ENCODE measurements at regions not wholly inside any gene's neighbourhood (a gene's known extent, or its start where the extent isn't known, plus 50 kb on each side); places are given as distances from the start of the nearest gene placed in this dataset.

DNA sequence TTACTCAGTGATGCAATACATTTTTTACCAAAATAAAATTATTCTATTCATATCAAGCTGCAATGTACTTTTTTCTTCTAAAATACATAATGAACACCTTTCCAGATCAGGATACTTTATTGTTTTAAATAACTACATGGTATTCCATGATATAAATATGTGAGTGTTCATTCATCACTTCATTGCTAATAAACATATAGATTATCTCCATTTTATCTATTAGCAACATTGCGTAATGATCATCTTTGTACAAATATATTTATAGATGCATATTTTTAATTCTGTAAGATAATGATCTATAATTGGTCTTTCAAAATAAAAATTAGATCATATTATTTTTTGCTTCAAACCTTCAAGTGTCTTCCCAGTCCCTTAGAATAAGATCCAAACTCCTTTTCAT is 156.1 kb upstream of the HHIP start:
- Histone ChIP-seq H3K27ac (ENCODE audit: low read depth, low read length) (no peak overlapping the region), H4K20me1 (ENCODE audit: control insufficient read depth, insufficient read depth, low read depth, low read length) (no peaks in the 10 kb centered on the region), H3K4me2 (ENCODE audit: low read length) (no peak overlapping the region)

GRCh38 chr4:144494280-144494679 is 151.7 kb upstream of the HHIP start:
- no peaks in the 10 kb centered on the region for H4K20me1 ChIP-seq (ENCODE audit: control insufficient read depth, insufficient read depth, low read depth, low read length)
- H3K4me3 ChIP-seq (ENCODE audit: low read length) = no peak overlapping the region
- no peaks in the 10 kb centered on the region for H3K27me3 ChIP-seq (ENCODE audit: control insufficient read depth, low read length)
- TF ChIP-seq, protein P1, sequence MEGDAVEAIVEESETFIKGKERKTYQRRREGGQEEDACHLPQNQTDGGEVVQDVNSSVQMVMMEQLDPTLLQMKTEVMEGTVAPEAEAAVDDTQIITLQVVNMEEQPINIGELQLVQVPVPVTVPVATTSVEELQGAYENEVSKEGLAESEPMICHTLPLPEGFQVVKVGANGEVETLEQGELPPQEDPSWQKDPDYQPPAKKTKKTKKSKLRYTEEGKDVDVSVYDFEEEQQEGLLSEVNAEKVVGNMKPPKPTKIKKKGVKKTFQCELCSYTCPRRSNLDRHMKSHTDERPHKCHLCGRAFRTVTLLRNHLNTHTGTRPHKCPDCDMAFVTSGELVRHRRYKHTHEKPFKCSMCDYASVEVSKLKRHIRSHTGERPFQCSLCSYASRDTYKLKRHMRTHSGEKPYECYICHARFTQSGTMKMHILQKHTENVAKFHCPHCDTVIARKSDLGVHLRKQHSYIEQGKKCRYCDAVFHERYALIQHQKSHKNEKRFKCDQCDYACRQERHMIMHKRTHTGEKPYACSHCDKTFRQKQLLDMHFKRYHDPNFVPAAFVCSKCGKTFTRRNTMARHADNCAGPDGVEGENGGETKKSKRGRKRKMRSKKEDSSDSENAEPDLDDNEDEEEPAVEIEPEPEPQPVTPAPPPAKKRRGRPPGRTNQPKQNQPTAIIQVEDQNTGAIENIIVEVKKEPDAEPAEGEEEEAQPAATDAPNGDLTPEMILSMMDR (IDR thresholded peaks at IDR 0.05; ENCODE audit: low read depth, low read length, poor library complexity, severe bottlenecking) = no peak
- no peak for TF ChIP-seq EZH2phosphoT487 (IDR thresholded peaks at IDR 0.05; ENCODE audit: borderline replicate concordance, low read length)
- H3K9me2 ChIP-seq (replicated peaks; ENCODE audit: control insufficient read depth, low read length) = no peaks in the 10 kb centered on the region
- no peak overlapping the region for H3K27ac ChIP-seq (ENCODE audit: low read depth, low read length)
- no peaks in the 10 kb centered on the region for H3K4me1 ChIP-seq (ENCODE audit: control insufficient read depth, low read length)
- no peaks in the 10 kb centered on the region for H3F3A ChIP-seq (ENCODE audit: control insufficient read depth, insufficient read depth)
- no peaks in the 10 kb centered on the region for H3K9me3 ChIP-seq (ENCODE audit: control insufficient read depth, insufficient read depth, low read length)
- no peak overlapping the region for H3K4me2 ChIP-seq (ENCODE audit: low read length)
- no peaks in the 10 kb centered on the region for H3K36me3 ChIP-seq (ENCODE audit: control insufficient read depth, low read length)
- H3K79me2 ChIP-seq (ENCODE audit: control insufficient read depth, low read length) = no peaks in the 10 kb centered on the region

More for the DNA sequence above, 156.1 kb upstream of the HHIP start:
- no peaks in the 10 kb centered on the region for H3F3A ChIP-seq (ENCODE audit: control insufficient read depth, insufficient read depth)
- no peaks in the 10 kb centered on the region for H3K36me3 ChIP-seq (ENCODE audit: control insufficient read depth, low read length)
- H3K9me2 ChIP-seq (replicated peaks; ENCODE audit: control insufficient read depth, low read length) = no peaks in the 10 kb centered on the region
- no peaks in the 10 kb centered on the region for H3K27me3 ChIP-seq (ENCODE audit: control insufficient read depth, low read length)
- no peaks in the 10 kb centered on the region for H3K9me3 ChIP-seq (ENCODE audit: control insufficient read depth, insufficient read depth, low read length)
- H3K79me2 ChIP-seq (ENCODE audit: control insufficient read depth, low read length) = no peaks in the 10 kb centered on the region
- no peak overlapping the region for H3K4me3 ChIP-seq (ENCODE audit: low read length)
- TF ChIP-seq EZH2phosphoT487 (IDR thresholded peaks at IDR 0.05; ENCODE audit: borderline replicate concordance, low read length) = no peak
- TF ChIP-seq, protein P1 (IDR thresholded peaks at IDR 0.05; ENCODE audit: low read depth, low read length, poor library complexity, severe bottlenecking) = no peak
- H3K4me1 ChIP-seq (ENCODE audit: control insufficient read depth, low read length) = no peaks in the 10 kb centered on the region

GRCh38 chr4:144495944-144496343 is 150.0 kb upstream of the HHIP start:
- no peak overlapping the region for H3K4me3 ChIP-seq (ENCODE audit: low read length)
- no peaks in the 10 kb centered on the region for H3K79me2 ChIP-seq (ENCODE audit: control insufficient read depth, low read length)
- H3K4me1 ChIP-seq (ENCODE audit: control insufficient read depth, low read length) = no peaks in the 10 kb centered on the region
- no peaks in the 10 kb centered on the region for H3K27me3 ChIP-seq (ENCODE audit: control insufficient read depth, low read length)
- H3F3A ChIP-seq (ENCODE audit: control insufficient read depth, insufficient read depth) = no peaks in the 10 kb centered on the region
- H3K27ac ChIP-seq (ENCODE audit: low read depth, low read length) = no peak overlapping the region
- no peaks in the 10 kb centered on the region for H3K36me3 ChIP-seq (ENCODE audit: control insufficient read depth, low read length)
- no peaks in the 10 kb centered on the region for H3K9me3 ChIP-seq (ENCODE audit: control insufficient read depth, insufficient read depth, low read length)
- H3K9me2 ChIP-seq (replicated peaks; ENCODE audit: control insufficient read depth, low read length) = no peaks in the 10 kb centered on the region
- TF ChIP-seq EZH2phosphoT487 (IDR thresholded peaks at IDR 0.05; ENCODE audit: borderline replicate concordance, low read length) = no peak
- TF ChIP-seq, protein P1 (IDR thresholded peaks at IDR 0.05; ENCODE audit: low read depth, low read length, poor library complexity, severe bottlenecking) = no peak
- no peaks in the 10 kb centered on the region for H4K20me1 ChIP-seq (ENCODE audit: control insufficient read depth, insufficient read depth, low read depth, low read length)
- no peak overlapping the region for H3K4me2 ChIP-seq (ENCODE audit: low read length)

- no peak overlapping the region for H3K27ac ChIP-seq (ENCODE audit: low read depth, low read length)
- no peaks in the 10 kb centered on the region for H3K79me2 ChIP-seq (ENCODE audit: control insufficient read depth, low read length)
- TF ChIP-seq EZH2phosphoT487 (IDR thresholded peaks at IDR 0.05; ENCODE audit: borderline replicate concordance, low read length) = no peak
- TF ChIP-seq, protein P1 (IDR thresholded peaks at IDR 0.05; ENCODE audit: low read depth, low read length, poor library complexity, severe bottlenecking) = no peak
- H3F3A ChIP-seq (ENCODE audit: control insufficient read depth, insufficient read depth) = no peaks in the 10 kb centered on the region
- H4K20me1 ChIP-seq (ENCODE audit: control insufficient read depth, insufficient read depth, low read depth, low read length) = no peaks in the 10 kb centered on the region
- H3K9me2 ChIP-seq (replicated peaks; ENCODE audit: control insufficient read depth, low read length) = no peaks in the 10 kb centered on the region
- no peaks in the 10 kb centered on the region for H3K36me3 ChIP-seq (ENCODE audit: control insufficient read depth, low read length)
- H3K4me1 ChIP-seq (ENCODE audit: control insufficient read depth, low read length) = no peaks in the 10 kb centered on the region
- no peak overlapping the region for H3K4me3 ChIP-seq (ENCODE audit: low read length)
- no peaks in the 10 kb centered on the region for H3K9me3 ChIP-seq (ENCODE audit: control insufficient read depth, insufficient read depth, low read length)
- no peak overlapping the region for H3K4me2 ChIP-seq (ENCODE audit: low read length)
- no peaks in the 10 kb centered on the region for H3K27me3 ChIP-seq (ENCODE audit: control insufficient read depth, low read length)
Measured at GRCh38 chr4:144499777-144500176, 146.2 kb upstream of the HHIP start.

Measured in DOHH2 (cell line).